Brain pericyte (primary cell): ENCODE measurements at regions not wholly inside any gene's neighbourhood (a gene's known extent, or its start where the extent isn't known, plus 50 kb on each side); places are given as distances from the start of the nearest gene placed in this dataset.

Source experiments
- DNase-seq: peaks from one replicate; pipeline ENCODE4 v3.0.0-alpha.2; 2012; ENCODE audit warnings: low read depth, low spot score

GRCh38 chr10:125514206-125515162, 168.5 kb downstream of the TEX36 start:
- DNase-seq, result no peak

- DNase-seq, result no peak
Measured at GRCh38 chr10:125513429-125514182, 169.4 kb downstream of the TEX36 start.

- DNase-seq, result no peak
Measured at GRCh38 chr10:125510998-125511397, 172.0 kb downstream of the TEX36 start.

- DNase-seq, result no peak
Measured at GRCh38 chr10:125505648-125506047, 177.3 kb downstream of the TEX36 start.

GRCh38 chr10:125502276-125502675, 180.7 kb downstream of the TEX36 start:
- no peak for DNase-seq

GRCh38 chr10:125495386-125495785, 187.6 kb downstream of the TEX36 start:
- no peak for DNase-seq

GRCh38 chr10:125494651-125495239, 188.2 kb downstream of the TEX36 start:
- no peak for DNase-seq

- no peak for DNase-seq
Measured at GRCh38 chr10:125491381-125491780, 191.6 kb downstream of the TEX36 start.

GRCh38 chr10:125489731-125490130, 193.2 kb downstream of the TEX36 start:
- DNase-seq, result no peak

- DNase-seq, result no peak
Measured at GRCh38 chr10:125485665-125486064, 197.3 kb downstream of the TEX36 start.

- DNase-seq, result no peak
Measured at GRCh38 chr10:125484035-125484732, 198.8 kb downstream of the TEX36 start.

- no peak for DNase-seq
Measured at GRCh38 chr10:125482637-125483036, 200.3 kb downstream of the TEX36 start.

GRCh38 chr10:125482108-125482507, 200.9 kb downstream of the TEX36 start:
- DNase-seq, result no peak

GRCh38 chr10:125479059-125479458, 203.9 kb downstream of the TEX36 start:
- no peak for DNase-seq

- DNase-seq, result no peak
Measured at GRCh38 chr10:125475815-125476214, 207.1 kb downstream of the TEX36 start.

- DNase-seq, result no peak
Measured at GRCh38 chr10:125473143-125473793, 209.7 kb downstream of the TEX36 start.

- no peak for DNase-seq
Measured at GRCh38 chr10:125472010-125472607, 210.9 kb downstream of the TEX36 start.

- DNase-seq, result no peak
Measured at GRCh38 chr10:125468278-125468677, 214.7 kb downstream of the TEX36 start.

GRCh38 chr10:125466685-125467084, 216.3 kb downstream of the TEX36 start:
- DNase-seq, result no peak

GRCh38 chr10:125462845-125463244, 220.1 kb downstream of the TEX36 start:
- no peak for DNase-seq

- DNase-seq, result no peak
Measured at GRCh38 chr10:125460326-125460725, 222.6 kb downstream of the TEX36 start.
